GM19238 (cell line): ENCODE measurements at regions not wholly inside any gene's neighbourhood (a gene's known extent, or its start where the extent isn't known, plus 50 kb on each side); places are given as distances from the start of the nearest gene placed in this dataset.
"Not testable (repeated sequence)": the region's sequence is repeated elsewhere in the genome, so short reads cannot be mapped to it uniquely, and the experiment has no call there.

Experiments
- DNase-seq: peaks from one replicate; pipeline ENCODE4 v3.0.0; 2011; ENCODE audit warnings: low spot score; ENCODE audit not compliant: insufficient read length

DNA sequence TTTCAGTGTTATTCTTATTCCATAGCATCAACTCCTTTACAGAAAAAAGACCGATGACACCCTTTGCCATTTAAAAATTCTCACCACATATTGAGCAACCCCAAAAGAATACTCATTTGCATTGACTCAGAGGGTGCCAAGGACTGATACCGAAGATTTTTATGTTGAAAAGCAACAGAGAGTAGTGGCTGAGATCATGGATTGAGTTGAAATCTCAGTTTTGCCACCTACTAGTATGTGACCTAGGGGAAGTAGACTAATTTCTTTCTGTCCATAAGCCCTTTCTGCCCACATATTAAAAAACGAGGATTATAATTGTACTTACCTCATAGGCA lies 313.9 kb upstream of the SATB1 start:
- no peak for DNase-seq

DNA sequence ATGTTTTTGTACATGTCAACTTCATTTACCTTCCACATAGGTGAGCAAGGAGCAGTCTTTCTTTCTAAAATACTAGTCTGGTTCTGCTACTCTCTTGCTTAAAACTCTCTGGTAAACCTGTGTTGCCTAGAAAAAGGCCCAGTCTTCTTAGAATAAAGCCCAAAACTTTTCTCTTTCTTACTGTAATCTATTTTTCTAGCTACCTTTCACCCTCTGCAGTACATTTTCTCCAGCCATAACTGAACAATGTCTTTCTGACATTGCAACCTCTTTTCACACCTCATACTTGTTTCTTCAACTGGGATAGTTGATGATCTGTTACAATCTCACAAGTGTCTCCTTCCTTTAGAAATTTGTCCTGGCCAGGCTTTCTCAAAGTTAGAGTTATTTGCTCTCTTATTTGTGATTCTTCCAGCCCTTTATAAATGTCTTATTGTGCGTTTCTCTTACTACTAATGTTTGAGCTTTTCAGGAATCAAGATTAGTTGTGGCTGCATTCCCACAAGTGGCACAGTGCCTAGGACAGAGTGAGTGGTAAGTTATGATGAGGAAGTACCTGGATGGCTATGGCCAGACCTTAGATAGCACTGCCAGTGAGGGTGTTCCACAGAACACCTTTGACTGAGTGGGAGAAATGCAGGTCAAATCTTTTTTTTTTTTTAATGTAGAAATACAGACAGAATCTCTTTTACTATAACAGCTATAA lies 313.4 kb upstream of the SATB1 start:
- no peak for DNase-seq

DNA sequence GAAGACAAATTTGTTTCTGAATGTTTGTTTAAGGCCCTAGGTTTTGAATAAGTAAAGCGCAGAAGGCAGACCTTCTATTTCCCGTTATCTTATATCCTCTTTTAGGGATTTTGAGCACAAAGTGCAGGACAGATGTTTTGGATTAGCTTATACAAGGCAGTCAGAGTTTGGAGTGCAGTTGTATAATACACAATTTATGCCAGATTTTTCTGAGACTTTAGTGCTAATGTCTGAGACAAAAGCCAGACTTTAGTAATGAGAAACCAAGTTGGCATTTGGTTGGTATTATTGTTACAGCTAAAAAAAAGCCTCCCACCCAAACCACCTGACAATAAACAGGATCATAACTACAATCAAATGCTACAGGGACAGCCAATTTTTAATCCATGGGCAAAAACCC lies 309.9 kb upstream of the SATB1 start:
- no peak for DNase-seq

DNA sequence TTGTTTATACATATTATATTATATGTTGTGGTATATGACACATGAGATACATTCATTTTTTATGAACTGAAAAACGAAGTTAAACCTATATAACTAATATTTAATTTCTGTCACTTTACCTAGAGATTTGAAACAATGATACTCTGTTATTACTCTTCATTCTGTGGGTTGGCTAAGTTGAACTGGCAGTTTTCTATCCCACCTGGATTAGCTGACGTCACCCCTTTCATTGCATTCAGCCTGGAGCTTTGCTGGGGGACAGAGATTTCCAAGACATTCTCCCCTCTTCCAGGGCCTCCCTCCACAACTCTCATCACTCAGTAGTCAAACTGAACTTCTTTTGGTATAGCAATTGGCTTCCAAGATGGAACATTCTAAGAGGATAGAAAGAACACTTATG lies 309.2 kb upstream of the SATB1 start:
- no peak for DNase-seq

DNA sequence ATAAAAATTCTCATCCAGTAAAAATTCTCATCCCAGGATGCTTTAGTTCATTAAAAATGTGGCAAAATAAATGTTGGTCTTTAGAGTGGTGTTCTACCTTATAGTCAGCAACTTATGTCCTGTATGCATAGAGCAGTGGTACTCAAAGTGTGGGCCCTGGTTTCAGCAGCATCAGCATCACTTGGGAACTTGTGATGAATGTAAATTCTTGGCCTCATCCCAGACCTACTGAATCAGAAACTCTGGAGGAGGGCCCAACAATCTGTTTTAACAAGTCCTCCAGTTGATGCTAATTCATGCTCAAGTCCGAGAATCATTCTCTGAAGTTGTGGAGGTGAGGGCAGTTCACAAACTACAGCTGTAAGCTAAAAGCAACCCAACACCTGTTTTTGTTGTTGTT lies 307.3 kb upstream of the SATB1 start:
- no peak for DNase-seq

DNA sequence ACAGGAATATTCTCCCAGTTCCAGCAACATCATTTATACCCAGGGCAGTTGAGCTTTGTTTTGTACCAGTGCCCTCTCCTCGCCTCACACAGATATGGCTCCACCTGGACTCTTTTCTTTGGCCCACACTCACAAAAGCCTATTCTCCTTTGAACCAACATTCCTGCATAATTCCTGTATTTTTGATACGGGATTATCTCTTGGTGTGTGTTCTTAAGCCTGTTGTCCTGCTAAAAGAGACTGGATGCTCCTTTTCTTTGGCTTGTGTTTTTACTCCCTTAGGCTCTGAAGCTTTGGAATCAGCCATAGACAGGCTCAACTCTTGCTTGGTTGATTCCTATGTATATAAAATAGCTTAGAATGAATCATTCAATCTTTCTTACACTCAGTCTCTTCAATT lies 305.4 kb upstream of the SATB1 start:
- DNase-seq: no peak

DNA sequence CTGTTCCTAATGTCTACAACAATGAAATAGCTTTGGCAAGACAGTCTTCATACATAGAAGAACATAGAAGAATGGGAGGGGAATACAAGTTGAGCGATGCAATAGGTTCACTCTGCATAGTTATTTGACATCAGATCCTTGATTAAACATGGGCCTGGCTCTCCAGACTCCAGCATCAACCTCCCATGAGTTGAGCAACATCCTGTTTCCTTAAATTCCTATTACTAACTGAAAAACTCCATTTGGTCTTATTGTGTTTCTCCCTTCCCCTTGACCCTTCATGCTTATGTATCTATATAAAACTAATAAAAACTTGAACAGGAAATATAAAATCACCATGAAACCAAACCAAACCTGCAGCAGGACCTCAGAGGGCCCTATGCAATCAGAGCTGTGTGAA lies 304.5 kb upstream of the SATB1 start:
- DNase-seq: no peak

DNA sequence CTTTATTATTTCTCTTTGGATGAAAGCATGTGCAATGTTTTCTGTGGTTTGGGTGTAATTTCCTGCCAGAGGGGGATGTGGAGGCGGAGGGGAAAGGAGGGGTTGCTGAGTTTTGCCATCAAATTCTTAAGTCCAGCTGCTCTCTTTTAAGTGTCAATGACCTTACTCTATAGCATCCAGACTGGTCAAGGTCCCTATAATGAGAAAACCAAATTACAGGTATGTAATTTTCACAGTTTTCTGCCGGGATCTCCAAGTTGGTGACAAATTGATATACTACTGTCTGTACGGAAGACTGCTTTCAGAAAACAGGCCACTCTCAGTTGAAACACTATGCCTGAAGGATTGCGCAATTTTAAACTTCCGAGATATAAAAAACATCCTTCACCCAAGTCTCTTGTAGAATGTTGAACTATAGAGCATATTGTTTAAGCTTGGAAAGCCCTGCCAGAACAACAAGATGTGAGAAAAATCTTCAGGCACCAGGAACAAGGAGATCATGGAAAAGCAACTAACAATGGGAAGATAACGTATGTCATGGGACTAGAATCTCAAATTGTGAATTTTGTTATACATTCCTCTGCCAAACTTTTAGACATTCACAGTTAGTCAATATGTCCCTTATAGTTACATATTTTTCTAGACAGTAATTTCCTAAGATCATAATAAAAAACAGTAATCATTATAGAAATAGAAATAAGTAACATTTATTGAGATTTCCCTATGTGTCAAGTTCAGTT lies 300.7 kb upstream of the SATB1 start:
- no peak for DNase-seq

DNA sequence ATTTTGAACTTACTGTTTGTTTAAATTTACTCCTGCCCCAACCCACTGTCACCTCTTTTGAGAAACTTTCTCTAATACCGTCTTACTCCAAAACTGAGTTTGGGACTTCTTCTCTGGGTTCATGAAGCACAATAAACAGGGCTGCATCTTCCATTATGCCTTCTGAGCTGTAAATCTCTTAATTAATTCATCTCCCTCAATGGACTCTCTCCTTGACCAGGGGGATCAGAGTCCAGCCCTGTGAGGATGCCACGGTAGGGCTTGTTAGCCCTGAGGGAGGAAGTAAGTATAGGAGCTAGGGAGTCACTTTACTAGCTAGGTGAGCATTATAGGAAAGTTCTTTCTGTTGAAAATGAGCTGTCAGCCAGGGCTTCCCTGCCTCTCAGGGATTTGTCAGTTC lies 299.3 kb upstream of the SATB1 start:
- DNase-seq: no peak

DNA sequence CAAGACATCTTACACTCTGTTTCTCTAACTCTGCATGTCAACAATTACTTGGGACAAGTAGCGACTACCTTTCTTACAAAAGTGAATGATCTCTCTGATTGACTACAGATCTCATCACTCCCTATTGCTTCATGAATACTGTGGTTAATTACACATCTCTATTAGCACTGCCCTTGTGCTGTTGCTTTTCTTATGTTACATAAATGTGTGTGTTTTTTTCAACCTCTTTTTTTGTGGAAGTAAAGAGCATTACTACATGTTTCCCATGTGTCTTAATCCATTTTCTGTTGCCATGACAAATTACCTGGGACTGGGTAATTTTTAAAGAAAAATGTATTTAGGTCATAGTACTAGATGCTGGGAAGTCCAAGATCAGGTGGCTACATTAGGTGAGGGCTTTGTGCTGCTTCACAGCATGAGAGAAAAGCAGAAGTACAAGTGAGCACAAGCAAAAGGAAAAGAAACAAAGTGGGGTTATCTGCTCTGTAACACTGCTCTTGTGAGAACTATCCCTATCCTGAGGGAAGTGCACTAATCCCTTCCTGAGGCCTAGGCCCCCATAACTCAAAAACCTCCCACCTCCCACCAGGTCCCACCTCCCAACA lies 298.2 kb upstream of the SATB1 start:
- no peak for DNase-seq

DNA sequence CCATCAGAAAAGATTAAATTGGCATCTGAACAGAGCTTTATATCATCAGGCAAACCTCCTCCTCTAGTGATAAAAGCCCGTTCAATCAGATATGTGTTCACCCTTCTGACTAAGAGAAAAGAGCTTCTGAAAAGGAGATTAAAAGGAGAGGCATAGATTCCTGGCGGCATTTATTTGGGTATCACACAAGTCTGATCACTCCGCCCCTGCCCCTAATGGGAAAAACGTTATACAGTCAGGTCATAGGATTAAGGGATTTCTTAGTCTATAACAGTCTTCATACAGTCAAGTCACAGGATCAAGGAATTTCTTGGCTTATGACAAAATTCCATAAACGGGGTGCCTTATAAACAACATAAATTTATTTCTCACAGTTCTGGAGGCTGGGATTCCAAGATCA lies 295.4 kb upstream of the SATB1 start:
- no peak for DNase-seq

DNA sequence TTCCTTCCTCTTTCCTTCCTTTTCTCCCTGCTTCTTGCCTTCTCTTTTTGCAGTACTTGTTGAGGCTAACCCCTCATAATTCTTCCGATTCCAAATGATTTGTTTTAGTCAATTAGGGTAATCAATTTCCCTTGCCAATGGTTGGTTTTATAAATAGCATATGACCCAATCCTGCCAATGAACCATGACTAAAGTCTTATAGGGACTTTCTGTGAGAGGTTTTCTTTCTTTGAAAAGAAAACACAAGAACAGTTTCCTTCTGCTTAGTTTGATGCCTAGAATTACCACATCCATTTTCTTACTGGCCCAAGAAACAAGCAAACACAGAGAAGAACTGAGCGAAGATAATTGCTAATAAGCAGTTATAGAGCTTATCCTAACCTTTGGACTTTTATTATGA lies 292.5 kb upstream of the SATB1 start:
- no peak for DNase-seq

DNA sequence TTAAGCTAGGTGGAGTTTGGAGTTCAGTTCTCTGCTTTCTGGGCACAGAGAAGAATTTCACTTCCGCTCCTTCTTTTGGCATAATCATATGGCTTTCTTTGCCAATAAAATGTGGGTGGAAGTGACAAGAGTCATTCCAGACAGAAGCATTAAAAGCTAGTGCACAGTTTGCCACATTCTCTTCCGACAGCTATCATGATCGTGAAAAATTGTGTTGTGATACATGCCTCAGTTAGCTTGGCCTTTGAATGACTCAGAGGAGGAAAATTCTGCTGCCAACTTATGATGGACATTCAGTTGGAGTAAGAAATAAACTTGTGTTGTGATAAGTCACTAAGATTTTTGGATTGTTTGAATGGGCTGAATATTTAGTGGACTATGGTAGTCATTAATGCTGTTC lies 291.7 kb upstream of the SATB1 start:
- no peak for DNase-seq

DNA sequence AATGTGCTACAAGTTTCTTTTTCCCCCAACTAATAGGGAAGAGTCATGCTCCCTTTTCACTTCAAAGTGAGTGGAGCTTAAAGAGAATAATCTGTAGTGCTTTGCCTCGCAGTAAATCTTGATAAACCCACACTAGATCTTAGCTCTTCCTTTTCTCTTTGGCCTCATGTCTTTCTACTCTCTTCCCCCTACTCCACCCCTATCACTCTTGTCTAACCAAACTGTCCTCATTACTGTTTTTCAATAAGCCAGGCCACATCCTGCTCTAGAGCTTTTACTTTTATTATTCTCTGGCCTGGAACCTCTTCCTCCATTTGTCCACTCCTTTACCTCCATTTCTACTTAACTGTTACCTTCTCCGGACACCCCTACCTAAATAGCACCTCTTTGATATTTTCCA lies 291.0 kb upstream of the SATB1 start:
- no peak for DNase-seq

DNA sequence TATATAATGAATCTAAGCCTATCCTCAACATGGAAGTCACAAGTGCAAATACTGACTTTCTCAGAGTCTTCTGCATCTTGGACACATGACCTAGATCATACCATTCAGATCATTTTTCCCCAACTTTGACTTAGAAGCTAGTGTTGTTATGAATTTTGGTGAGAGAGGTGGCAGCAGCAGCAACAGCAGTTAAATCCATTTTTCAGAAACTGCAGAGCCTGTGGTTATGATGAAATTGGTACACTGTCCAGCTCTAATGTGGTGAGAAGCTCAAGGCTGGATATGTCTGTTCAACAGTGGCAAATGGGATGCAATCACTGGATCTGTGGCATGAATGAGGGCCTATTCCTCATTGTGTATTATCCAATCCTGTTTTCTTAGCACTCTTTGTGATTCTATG lies 290.1 kb upstream of the SATB1 start:
- no peak for DNase-seq

DNA sequence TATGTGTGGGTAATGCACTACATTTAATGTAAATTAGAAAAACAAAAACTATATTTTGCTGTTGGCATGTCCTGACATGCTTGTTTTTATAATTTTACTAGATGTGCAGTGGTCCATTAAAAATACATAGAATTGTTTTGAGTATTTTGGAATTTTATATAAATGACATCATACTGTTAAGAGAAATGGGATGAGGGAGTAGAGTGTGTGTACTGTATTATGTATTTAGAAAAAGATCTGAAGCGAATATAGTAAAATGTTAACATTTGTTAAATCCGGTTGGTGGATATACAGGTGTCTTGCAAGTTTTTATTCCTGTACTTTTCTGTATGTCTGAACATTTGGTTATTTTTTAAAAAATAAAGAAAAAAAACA lies 288.4 kb upstream of the SATB1 start:
- DNase-seq: no peak

DNA sequence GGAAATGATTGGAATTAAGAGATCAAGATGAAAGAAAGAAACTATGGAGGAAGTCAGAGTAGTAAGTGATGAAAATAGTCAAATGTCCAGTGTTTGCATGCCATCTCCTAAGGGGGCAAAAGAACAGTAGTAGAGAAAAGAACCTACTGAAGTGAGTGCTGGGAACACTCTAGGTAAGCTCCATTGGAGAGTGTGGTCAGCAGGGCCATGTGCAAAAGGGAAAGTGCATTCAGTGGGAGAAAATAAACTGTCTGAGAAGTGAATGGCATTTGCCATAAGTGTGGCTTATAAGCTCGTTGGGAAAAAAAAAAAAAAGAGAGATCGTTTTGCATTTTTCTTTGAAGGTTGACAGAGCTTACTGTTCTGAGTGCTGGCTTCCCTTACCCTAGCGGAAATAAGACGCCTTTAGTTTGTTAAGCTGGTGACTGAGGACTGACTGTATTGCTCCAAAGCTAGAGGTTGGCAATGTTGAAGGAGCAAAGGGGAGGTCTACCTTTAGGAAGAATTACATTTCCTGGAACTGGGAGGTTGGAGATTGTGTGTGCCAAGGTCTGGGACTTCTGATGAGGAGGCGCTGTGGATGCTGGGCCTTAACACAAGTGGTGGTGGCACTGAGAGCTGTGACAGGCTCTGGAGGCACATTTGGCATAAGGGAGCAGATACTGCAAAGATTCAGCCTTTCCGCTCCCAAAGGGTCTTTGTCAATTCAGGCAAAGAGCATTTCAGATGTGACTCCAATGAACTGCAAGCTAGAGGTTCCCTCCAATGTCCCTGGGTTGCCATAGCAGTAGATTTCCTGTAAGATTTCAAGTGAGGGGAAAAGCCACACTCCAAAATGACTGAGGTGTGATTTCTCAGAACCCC lies 287.8 kb upstream of the SATB1 start:
- DNase-seq: no peak

DNA sequence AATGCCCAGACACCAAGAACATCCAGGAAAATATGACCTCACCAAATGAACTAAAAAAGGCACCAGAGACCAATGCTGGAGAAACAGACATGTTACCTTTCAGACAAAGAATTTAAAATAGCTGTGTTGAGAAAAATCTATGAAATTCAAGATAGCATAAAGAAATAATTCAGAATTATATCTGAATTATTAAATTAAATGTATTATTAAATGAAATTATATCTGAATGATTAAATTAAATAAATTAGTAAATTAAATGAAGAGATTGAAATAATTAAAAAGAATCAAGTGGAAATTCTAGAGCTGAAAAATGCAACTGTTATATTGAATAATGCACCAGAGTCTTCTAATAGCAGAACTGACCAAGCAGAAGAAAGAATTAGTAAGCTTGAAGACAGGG lies 279.2 kb upstream of the SATB1 start:
- DNase-seq: no peak

DNA sequence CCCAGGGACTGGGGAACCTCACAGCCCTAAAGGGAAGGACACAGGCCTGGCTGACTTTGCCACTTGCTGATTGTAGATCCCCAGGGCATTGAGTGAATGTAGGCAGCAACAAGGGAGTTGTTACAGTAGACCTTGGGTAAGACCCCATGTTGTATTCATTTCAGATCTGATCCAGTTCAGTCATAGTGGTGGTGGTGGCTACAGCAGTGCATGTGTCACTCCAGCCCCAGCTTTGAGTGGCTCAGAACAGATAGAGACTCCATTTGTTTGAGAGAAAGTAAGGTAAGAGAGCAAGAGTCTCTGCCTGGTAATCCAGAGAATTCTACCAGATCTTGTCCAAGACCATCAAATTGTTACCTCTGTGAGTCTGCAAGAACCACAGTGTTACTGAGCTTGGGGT lies 278.7 kb upstream of the SATB1 start:
- no peak for DNase-seq

DNA sequence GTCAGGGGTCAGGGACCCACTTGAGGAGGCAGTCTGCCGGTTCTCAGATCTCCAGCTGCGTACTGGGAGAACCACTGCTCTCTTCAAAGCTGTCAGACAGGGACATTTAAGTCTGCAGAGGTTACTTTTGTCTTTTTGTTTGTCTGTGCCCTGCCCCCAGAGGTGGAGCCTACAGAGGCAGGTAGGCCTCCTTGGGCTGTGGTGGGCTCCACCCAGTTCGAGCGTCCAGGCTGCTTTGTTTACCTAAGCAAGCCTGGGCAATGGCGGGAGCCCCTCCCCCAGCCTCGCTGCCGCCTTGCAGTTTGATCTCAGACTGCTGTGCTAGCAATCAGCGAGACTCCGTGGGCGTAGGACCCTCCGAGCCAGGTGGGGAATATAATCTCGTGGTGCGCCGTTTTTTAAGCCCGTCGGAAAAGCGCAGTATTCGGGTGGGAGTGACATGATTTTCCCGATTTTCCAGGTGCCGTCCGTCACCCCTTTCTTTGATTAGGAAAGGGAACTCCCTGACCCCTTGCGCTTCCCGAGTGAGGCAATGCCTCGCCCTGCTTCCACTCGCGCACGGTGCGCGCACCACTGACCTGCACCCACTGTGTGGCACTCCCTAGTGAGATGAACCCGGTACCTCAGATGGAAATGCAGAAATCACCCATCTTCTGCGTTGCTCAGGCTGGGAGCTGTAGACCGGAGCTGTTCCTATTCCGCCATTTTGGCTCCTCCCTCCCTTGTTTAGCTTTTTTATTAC lies 268.6 kb upstream of the SATB1 start:
- not testable (repeated sequence) for DNase-seq

DNA sequence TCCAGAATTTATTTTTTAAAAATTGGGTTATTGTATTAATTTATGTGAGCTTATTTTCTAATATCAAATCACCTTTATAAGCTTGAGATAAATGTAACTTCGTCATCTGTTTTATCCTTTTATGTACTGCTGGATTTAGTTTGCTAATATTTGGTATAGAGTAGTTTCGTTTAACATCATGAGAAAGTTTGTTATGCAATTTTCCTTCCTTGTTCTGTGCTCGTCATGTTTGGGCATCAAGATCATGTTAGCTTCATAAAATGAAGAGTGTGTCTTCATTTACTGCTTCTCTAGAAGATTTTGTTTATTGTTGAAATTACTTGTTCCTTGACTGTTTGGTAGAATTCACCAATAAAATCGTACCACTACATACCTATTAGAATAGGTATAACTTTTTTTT lies 262.1 kb upstream of the SATB1 start:
- DNase-seq: no peak
